HepG2 (cell line): ENCODE measurements at regions not wholly inside any gene's neighbourhood (a gene's known extent, or its start where the extent isn't known, plus 50 kb on each side); places are given as distances from the start of the nearest gene placed in this dataset.
"Not testable (repeated sequence)": the region's sequence is repeated elsewhere in the genome, so short reads cannot be mapped to it uniquely, and the experiment has no call there.

Experiments used
- ATAC-seq: fragments of 200-7000 bp; cut with Tn5 transposase; 3 replicates; pipeline ENCODE4 v1.9.1; 2020; ENCODE audit warnings: mild to moderate bottlenecking, moderate library complexity
- BruUV-seq: library from RNA; stranded (reverse); fragments of 400-500 nt; replicated peaks from 2 replicates; lab custom pipeline; 2021; lab: Mats Ljungman, UMichigan
- CTCF ChIA-PET: fragments of 300-600 bp; formaldehyde crosslinking; extraction: SDS; loops from one replicate; lab custom pipeline; 2021; ENCODE audit warnings: low total read pairs, inconsistent platforms, low intra/inter-chr PET ratio; lab: Yijun Ruan, JAX
- POLR2A ChIA-PET: fragments of 350-600 bp; sonication (Branson Sonifier 250); formaldehyde crosslinking; loops from one replicate; lab custom pipeline; 2020; ENCODE audit warnings: antibody characterized with exemption, inconsistent platforms; lab: Yijun Ruan, JAX
- DNase-seq: peaks from one replicate; pipeline ENCODE4 v3.0.0-alpha.2; 2015; ENCODE audit warnings: low spot score
- FAIRE-seq: peaks from 3 replicates; lab custom pipeline; 2011; peaks lifted over from hg19 to GRCh38; lab: Jason Lieb, UNC
- H2AFZ ChIP-seq: one replicate; pipeline ENCODE4 v1.6.1; 2011; ENCODE audit warnings: low read length, inconsistent platforms
- H3K27ac ChIP-seq: fragments of 300-600 bp; 3 replicates; pipeline ENCODE4 v1.8.0; 2011; ENCODE audit warnings: mixed run types, mild to moderate bottlenecking, mixed read lengths, low read length, inconsistent platforms; ENCODE audit not compliant: insufficient read depth; ENCODE audit errors: extremely low read length
- H3K27me3 ChIP-seq, 2 experiments: fragments of 200-600 bp in 1 of 2; 2 replicates in 1 of 2; 3 replicates in 1 of 2; pipeline versions ENCODE4 v1.6.0 to v1.8.0; 2011; ENCODE audit warnings: low read length in 2 of 2, mild to moderate bottlenecking in 2 of 2, moderate library complexity in 2 of 2, inconsistent platforms in 1 of 2; ENCODE audit not compliant: insufficient read depth in 2 of 2, control insufficient read depth in 1 of 2
- H3K36me3 ChIP-seq, 2 experiments: fragments of 200-600 bp in 1 of 2; replicated peaks in 1 of 2; 2 replicates in 1 of 2; 3 replicates in 1 of 2; pipeline versions ENCODE4 v1.5.1 to v1.8.0; 2011; ENCODE audit warnings: low read length in 2 of 2, inconsistent platforms in 1 of 2; ENCODE audit not compliant: insufficient read depth in 2 of 2, control insufficient read depth in 1 of 2
- H3K4me1 ChIP-seq: 2 replicates; pipeline ENCODE4 v1.5.1; 2012; ENCODE audit warnings: low read length, inconsistent platforms; ENCODE audit not compliant: insufficient read depth
- H3K4me2 ChIP-seq: 2 replicates; pipeline ENCODE4 v1.6.0; 2011; ENCODE audit warnings: low read depth, low read length, inconsistent platforms
- H3K4me3 ChIP-seq, 3 experiments: fragments of 200-600 bp in 1 of 3; sonication (generic), shearing (Covaris generic) in 1 of 3; replicated peaks in 1 of 3; 2 replicates each; pipeline ENCODE4 v1.5.1; 2011 to 2016; ENCODE audit warnings: low read length in 3 of 3, inconsistent platforms in 2 of 3, low read depth in 2 of 3, mild to moderate bottlenecking in 2 of 3, control low read depth in 1 of 3, mixed read lengths in 1 of 3; ENCODE audit not compliant: insufficient read depth in 1 of 3
- H3K79me2 ChIP-seq: one replicate; pipeline ENCODE4 v1.6.1; 2011; ENCODE audit warnings: low read length, inconsistent platforms; ENCODE audit not compliant: insufficient read depth
- H3K9ac ChIP-seq: 2 replicates; pipeline ENCODE4 v1.6.0; 2011; ENCODE audit warnings: mild to moderate bottlenecking, low read depth, low read length, inconsistent platforms; ENCODE audit not compliant: insufficient read depth
- H3K9me3 ChIP-seq: 2 replicates; pipeline ENCODE4 v1.5.1; 2012; ENCODE audit warnings: mild to moderate bottlenecking, low read length
- H4K20me1 ChIP-seq: 2 replicates; pipeline ENCODE4 v1.6.0; 2011; ENCODE audit warnings: inconsistent platforms, mild to moderate bottlenecking, low read length, moderate library complexity; ENCODE audit not compliant: insufficient read depth
- WGBS: methylation state at CpG from one replicate; pipeline ENCODE4 v1.1.6; 2017; ENCODE audit warnings: low lambda C conversion rate; 5-methylcytosine and 5-hydroxymethylcytosine counted together
- in situ Hi-C: cut with HindIII; loops from 2 replicates; pipeline ENCODE4 v1.10.0; 2017; ENCODE audit warnings: low pct_unique_long_range_greater_than_20kb; ENCODE audit not compliant: extremely low pct_ligation_motif_present
- intact Hi-C: fragments of 100-400 bp; cut with micrococcal nuclease; formaldehyde crosslinking; loops from one replicate; pipeline ENCODE4 v1.10.0; 2022; ENCODE audit not compliant: unreplicated experiment

DNA sequence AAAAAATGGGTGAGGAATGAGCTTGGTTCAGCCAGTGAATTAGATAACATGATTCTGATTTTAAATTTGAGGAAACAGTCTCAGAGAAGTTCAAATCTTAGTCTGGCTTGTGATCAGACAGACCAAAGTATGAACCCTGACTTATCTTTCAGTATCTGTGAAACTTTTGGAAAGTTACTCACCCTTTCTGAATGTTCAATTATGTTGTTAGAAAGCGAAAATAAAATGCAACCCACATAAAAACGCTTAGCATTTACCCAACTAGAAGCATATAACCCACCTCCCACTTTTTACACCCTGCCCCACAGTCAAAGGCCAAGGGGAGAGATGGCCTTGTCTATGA, 319.7 kb downstream of the SPATA31A1 start:
- FAIRE-seq, intact Hi-C loops: not testable (repeated sequence)

GRCh38 chr9:39678534-39679263, 323.2 kb downstream of the SPATA31A1 start:
- H3K9ac ChIP-seq, H2AFZ ChIP-seq, POLR2A ChIA-PET, H3K9me3 ChIP-seq, H3K4me3 ChIP-seq, H3K27ac ChIP-seq, FAIRE-seq, H3K4me2 ChIP-seq, H4K20me1 ChIP-seq, H3K36me3 ChIP-seq, in situ Hi-C loops, DNase-seq, BruUV-seq, intact Hi-C loops, H3K4me1 ChIP-seq, H3K79me2 ChIP-seq, ATAC-seq, CTCF ChIA-PET, H3K27me3 ChIP-seq: not testable (repeated sequence)
- no CpG with 5 or more reads among the region's 9 CpGs for WGBS

More for the DNA sequence above, 319.7 kb downstream of the SPATA31A1 start:
- H3K4me3 ChIP-seq, in situ Hi-C loops, ATAC-seq, H3K9me3 ChIP-seq, H2AFZ ChIP-seq, BruUV-seq, H4K20me1 ChIP-seq, H3K27me3 ChIP-seq, H3K27ac ChIP-seq, H3K36me3 ChIP-seq, POLR2A ChIA-PET, H3K4me1 ChIP-seq, CTCF ChIA-PET, H3K9ac ChIP-seq, H3K79me2 ChIP-seq, DNase-seq, H3K4me2 ChIP-seq: not testable (repeated sequence)
- no CpG with 5 or more reads among the region's 2 CpGs for WGBS

DNA sequence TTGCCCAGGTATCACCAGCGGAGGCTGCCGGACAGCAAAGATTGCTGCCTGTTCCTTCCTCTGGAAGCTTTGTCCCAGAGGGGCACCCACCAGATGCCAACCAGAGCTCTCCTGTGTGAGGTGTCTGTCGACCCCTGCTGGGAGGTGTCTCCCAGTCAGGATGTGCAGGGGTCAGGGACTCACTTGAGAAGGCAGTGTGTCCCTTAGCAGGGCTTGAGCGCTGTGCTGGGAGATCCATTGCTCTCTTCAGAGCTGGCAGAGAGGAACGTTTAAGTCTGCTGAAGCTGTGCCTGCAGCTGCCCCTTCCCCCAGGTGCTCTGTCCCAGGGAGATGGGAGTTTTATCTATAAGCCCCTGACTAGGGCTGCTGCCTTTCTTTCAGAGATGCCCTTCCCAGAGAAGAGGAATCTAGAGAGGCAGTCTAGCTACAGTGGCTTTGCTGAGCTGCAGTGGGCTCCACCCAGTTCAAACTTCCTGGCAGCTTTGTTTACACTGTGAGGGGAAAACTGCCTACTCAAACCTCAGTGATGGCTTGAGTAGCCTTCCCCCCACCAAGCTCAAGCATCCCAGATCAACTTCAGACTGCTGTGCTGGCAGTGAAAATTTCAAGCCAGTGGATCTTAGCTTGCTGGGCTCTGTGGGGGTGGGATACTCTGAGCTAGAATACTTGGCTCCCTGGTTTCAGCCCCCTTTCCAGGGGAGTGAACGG, 325.4 kb downstream of the SPATA31A1 start:
- H3K4me1 ChIP-seq, H3K27ac ChIP-seq, FAIRE-seq, CTCF ChIA-PET, H3K79me2 ChIP-seq, BruUV-seq, H3K4me3 ChIP-seq, H3K4me2 ChIP-seq, ATAC-seq, H3K9me3 ChIP-seq, DNase-seq, H3K9ac ChIP-seq, POLR2A ChIA-PET, intact Hi-C loops, H3K27me3 ChIP-seq, H4K20me1 ChIP-seq, in situ Hi-C loops, H2AFZ ChIP-seq, H3K36me3 ChIP-seq: not testable (repeated sequence)
- WGBS = no CpG with 5 or more reads among the region's 6 CpGs

GRCh38 chr9:39728862-39729261, 373.4 kb downstream of the SPATA31A1 start:
- POLR2A ChIA-PET, H2AFZ ChIP-seq, H3K27ac ChIP-seq, FAIRE-seq, H3K4me3 ChIP-seq, ATAC-seq, H4K20me1 ChIP-seq, BruUV-seq, H3K9ac ChIP-seq, intact Hi-C loops, DNase-seq, H3K9me3 ChIP-seq, H3K4me1 ChIP-seq, H3K36me3 ChIP-seq, H3K27me3 ChIP-seq, H3K4me2 ChIP-seq, H3K79me2 ChIP-seq, in situ Hi-C loops, CTCF ChIA-PET: not testable (repeated sequence)
- no CpG with 5 or more reads among the region's 2 CpGs for WGBS
